Epithelial cell of proximal tubule (primary cell): ENCODE measurements at regions not wholly inside any gene's neighbourhood (a gene's known extent, or its start where the extent isn't known, plus 50 kb on each side); places are given as distances from the start of the nearest gene placed in this dataset.

Source experiments
- DNase-seq: peaks from one replicate; pipeline ENCODE4 v3.0.0-alpha.2; 2011; ENCODE audit warnings: low read depth
- H3K4me3 ChIP-seq: 2 replicates; pipeline ENCODE4 v1.5.1; 2011; ENCODE audit warnings: low read depth, mild to moderate bottlenecking, low read length
- TF ChIP-seq, protein P1 (sequence below): conservative IDR thresholded peaks from 2 replicates; pipeline ENCODE4 v1.5.1; 2012; ENCODE audit warnings: low read depth, mild to moderate bottlenecking, low read length

DNA sequence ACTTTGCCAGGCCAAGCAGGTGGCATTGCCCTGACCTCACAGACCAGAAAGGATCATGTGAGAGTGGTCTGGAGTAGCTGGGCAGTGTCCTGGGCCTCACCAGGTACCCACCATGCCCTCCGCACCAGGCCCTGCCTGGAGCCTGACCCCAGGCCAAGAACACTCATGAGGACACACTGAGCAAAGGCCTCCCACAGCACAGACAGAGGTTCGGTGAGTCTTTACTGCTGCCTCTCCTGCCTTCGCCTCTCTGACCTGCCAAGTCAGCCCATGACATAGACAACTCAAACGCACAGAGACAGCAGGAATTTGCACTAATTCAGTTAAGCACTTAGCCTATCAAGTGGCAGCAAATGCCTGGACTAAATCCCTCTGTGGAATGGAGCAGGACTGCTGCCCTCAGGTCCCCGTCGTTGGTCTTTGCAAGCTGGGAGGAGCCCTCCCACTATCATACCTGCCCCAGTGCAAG is 62.5 kb downstream of the RHOB start:
- no peak for DNase-seq
- H3K4me3 ChIP-seq, result no peak overlapping the region
- TF ChIP-seq, protein P1, sequence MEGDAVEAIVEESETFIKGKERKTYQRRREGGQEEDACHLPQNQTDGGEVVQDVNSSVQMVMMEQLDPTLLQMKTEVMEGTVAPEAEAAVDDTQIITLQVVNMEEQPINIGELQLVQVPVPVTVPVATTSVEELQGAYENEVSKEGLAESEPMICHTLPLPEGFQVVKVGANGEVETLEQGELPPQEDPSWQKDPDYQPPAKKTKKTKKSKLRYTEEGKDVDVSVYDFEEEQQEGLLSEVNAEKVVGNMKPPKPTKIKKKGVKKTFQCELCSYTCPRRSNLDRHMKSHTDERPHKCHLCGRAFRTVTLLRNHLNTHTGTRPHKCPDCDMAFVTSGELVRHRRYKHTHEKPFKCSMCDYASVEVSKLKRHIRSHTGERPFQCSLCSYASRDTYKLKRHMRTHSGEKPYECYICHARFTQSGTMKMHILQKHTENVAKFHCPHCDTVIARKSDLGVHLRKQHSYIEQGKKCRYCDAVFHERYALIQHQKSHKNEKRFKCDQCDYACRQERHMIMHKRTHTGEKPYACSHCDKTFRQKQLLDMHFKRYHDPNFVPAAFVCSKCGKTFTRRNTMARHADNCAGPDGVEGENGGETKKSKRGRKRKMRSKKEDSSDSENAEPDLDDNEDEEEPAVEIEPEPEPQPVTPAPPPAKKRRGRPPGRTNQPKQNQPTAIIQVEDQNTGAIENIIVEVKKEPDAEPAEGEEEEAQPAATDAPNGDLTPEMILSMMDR, result no peak

DNA sequence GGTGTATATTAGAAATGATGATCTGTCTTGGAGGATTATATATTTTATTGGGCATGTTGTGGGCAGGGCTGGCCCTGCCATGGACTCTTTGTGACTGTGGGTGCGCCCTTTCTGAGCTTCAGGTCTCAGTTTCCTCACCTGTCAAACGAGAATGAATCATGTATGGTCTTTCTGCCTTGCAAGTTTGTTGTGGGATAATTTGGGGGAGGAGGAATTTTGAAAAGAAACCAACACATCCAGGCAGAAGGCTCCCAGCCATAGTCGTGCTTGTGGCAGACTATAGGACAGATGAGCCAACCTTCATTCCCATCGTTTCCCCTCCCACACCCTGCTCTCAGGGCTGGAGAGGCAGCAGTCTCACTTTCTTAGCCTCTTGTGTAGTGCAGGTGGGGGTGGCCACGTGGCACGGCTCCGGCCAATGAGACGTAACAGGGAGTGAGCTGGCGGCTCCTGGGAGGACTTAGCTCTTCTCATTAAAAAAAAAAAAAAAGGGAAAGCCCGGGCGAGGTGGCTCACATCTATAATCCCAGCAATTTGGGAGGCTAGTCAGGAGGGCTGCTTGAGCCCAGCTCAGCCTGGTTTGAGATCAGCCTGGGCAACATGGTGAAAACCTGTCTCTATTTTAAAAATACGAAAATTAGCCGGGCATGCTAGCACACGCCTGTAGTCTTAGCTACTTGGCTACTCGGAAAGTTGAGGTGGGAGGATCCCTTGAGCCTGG is 63.1 kb downstream of the RHOB start:
- DNase-seq, result no peak

DNA sequence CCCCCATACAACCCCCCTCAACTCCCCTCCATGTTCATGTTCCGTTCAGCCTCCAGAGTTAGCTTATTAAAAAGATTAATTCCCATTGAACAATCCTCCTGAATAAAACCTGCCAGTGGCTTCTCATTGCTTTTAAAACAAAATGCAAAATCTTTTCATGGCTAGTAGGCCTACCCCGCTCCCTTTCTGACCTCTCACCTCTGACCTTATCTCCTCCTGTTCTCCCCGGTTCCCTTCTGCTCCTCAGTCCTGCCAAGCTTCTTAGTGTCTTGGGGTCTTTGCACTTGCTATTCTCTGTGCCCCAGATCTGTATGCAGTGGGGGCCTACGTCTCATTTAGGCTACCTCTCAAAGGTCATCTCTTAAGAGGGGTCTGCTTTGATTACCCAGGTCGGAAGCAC is 64.3 kb downstream of the RHOB start:
- no peak for DNase-seq
- TF ChIP-seq, protein P1, result no peak
- H3K4me3 ChIP-seq, result no peak overlapping the region

More for the DNA sequence above, 63.1 kb downstream of the RHOB start:
- TF ChIP-seq, protein P1, result no peak
- peak overlapping the region; percentile 28 for H3K4me3 ChIP-seq

- no peak overlapping the region for H3K4me3 ChIP-seq
- TF ChIP-seq, protein P1, result no peak
- DNase-seq, result no peak
Measured at GRCh38 chr2:20512061-20512605, 65.3 kb downstream of the RHOB start.

DNA sequence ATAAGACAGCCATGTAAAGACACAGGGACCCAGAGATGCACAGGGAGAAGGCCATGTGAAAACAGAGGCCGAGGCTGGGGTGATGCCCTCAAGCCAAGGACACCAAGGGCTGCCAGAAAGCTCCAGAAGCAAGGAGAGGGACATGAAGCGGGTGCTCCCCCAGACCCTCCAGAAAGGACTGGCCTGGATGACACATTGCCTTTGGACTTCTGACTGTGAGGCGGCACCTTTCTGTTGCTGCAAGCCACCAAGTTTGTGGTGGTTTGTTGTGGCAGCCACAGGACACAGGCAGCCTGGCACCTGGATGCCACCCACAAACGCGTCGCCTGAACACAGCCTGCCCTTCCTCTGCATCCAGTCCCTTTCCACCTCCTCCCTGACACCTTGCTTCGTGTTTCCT is 67.1 kb downstream of the RHOB start:
- TF ChIP-seq, protein P1, result no peak
- no peak overlapping the region for H3K4me3 ChIP-seq
- no peak for DNase-seq

GRCh38 chr2:20514596-20515269 is 67.9 kb downstream of the RHOB start:
- TF ChIP-seq, protein P1, result no peak
- no peak overlapping the region for H3K4me3 ChIP-seq
- DNase-seq, result peak; percentile 89
